Uterus (tissue), 3 donors: ENCODE measurements at regions not wholly inside any gene's neighbourhood (a gene's known extent, or its start where the extent isn't known, plus 50 kb on each side); places are given as distances from the start of the nearest gene placed in this dataset.
"Not testable (repeated sequence)": the region's sequence is repeated elsewhere in the genome, so short reads cannot be mapped to it uniquely, and the experiment has no call there.

Source experiments
- DNase-seq, 2 donors: peaks; one replicate each; pipeline ENCODE4 v3.0.0-alpha.2; 2019 to 2020
- H3K27ac ChIP-seq, 2 donors: fragments of 200-600 bp; sonication (generic); 1 replicate in 1 of 2; 2 replicates in 1 of 2; pipeline ENCODE4 v1.5.1; 2016 to 2018
- H3K27me3 ChIP-seq, 2 donors: fragments of 200-600 bp; sonication (generic); one replicate each; pipeline ENCODE4 v1.5.1; 2018 to 2019; ENCODE audit warnings: control low read depth in 1 of 2
- H3K36me3 ChIP-seq, 2 donors: fragments of 200-600 bp; sonication (generic); one replicate each; pipeline ENCODE4 v1.5.1; 2019; ENCODE audit warnings: control low read depth in 1 of 2
- H3K4me1 ChIP-seq, 2 donors: fragments of 200-600 bp; sonication (generic); one replicate each; pipeline ENCODE4 v1.5.1; 2018 to 2019; ENCODE audit warnings: control low read depth in 1 of 2
- H3K4me3 ChIP-seq, 2 donors: fragments of 200-600 bp; sonication (generic); 1 replicate in 1 of 2; 2 replicates in 1 of 2; pipeline ENCODE4 v1.5.1; 2018 to 2019; ENCODE audit warnings: mild to moderate bottlenecking in 1 of 2
- H3K9me3 ChIP-seq, 2 donors: fragments of 200-600 bp; sonication (generic); one replicate each; pipeline ENCODE4 v1.5.1; 2019; ENCODE audit warnings: control low read depth in 1 of 2
- CTCF ChIP-seq, 4 experiments: fragments of 200-600 bp in 2 of 4; fragments of 450-650 bp in 2 of 4; sonication (generic) in 2 of 4; IDR thresholded peaks; one replicate each; pipeline ENCODE4 v1.5.1; 2016 to 2019; ENCODE audit warnings: antibody characterized with exemption in 4 of 4, mild to moderate bottlenecking in 2 of 4, moderate library complexity in 1 of 4
- POLR2A ChIP-seq, 2 donors: fragments of 450-650 bp; IDR thresholded peaks; one replicate each; pipeline ENCODE4 v1.6.1; 2016; ENCODE audit warnings: antibody characterized with exemption in 2 of 2, mild to moderate bottlenecking in 1 of 2, moderate library complexity in 1 of 2
- intact Hi-C: fragments of 100-400 bp; cut with DNase I; formaldehyde crosslinking; loops from one replicate; pipeline ENCODE4 v1.15.1; 2023; ENCODE audit warnings: low total_unique reads
- donor health status: DM: yes; HTN: yes; CAD: no.

DNA sequence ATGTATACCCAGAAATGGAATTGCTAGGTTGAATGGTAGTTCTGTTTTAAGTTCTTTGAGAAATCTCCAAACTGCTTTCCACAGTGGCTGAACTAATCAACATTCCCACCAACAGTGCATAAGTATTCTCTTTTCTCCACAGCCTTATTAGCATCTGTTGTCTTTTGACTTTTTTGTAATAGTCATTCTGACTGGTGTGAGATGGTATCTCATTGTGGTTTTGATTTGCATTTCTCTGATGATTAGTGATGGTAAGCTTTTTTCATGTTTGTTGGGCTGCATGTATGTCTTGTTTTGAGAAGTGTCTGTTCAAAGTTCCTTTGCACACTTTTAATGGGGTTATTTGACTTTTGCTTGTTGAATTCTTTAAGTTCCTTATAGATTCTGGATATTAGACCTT, 52.4 kb upstream of the EHHADH start:
- intact Hi-C loops, H3K27ac ChIP-seq, H3K27me3 ChIP-seq, DNase-seq, H3K4me1 ChIP-seq, H3K4me3 ChIP-seq, H3K36me3 ChIP-seq: not testable (repeated sequence)
- H3K9me3 ChIP-seq = peaks cover 0 to 11% of the 10 kb centered on the region in 2 donors

DNA sequence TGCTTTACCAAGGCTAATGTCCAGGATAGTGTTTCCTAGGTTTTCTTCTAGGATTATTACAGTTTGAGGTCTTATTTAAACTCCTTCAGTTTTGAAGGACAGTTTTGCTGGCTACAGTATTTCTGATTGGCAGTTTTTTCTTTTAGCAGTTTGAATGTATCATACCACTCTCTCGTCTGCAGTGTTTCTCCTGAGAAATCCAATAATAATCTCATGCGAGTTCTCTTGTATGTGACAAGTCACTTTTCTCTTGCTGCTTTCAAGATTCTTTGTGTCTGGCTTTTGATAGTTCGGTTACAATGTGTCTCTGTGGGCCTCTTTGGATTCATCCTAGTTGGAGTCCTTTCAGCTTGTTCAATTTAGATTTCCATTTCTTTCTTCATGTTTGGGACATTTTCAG, 53.0 kb upstream of the EHHADH start:
- Histone ChIP-seq H3K4me1 (no peaks in the 10 kb centered on the region), H3K27me3 (no peaks in the 10 kb centered on the region), H3K27ac (no peak overlapping the region), H3K36me3 (no peaks in the 10 kb centered on the region), H3K4me3 (no peak overlapping the region), H3K9me3 (peaks cover 0 to 11% of the 10 kb centered on the region in 2 donors)
- intact Hi-C loops = no loop called here
- no peak for TF ChIP-seq CTCF (IDR thresholded peaks at IDR 0.05)
- TF ChIP-seq POLR2A (IDR thresholded peaks at IDR 0.05) = no peak
- DNase-seq = no peak

DNA sequence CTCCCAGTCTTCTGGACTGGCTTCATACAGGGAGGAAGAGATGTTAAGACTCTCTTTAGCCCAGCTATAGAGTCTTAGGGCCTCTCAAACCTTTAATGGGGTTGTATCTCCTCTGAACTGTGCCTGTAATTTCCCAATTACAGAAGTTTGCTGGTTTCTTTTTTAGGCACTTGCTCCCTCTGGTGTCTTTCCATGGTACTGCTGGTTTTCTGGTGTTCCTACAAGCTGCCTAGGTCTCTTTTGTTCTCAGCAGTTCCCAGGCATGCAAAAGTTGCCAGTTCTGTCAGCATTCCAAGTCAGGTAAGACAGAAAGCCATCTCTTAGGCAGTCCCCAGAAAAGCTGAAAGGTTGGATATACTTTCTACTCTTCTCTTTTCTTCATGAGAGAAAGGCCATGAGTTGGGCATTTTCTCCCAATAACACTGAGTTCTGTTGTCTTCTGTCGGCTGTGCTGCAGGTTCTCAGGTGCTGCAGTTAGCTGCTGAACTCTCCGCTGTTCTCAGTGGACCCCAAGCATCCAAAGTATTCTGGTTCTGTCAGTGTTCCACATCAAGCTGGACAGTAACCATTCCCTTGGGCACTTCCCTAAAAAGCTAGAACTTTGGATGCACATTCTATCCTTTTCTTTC, 54.4 kb upstream of the EHHADH start:
- Histone ChIP-seq H3K27me3 (no peaks in the 10 kb centered on the region), H3K4me1 (no peaks in the 10 kb centered on the region), H3K27ac (no peak overlapping the region), H3K9me3 (peaks cover 0 to 11% of the 10 kb centered on the region in 2 donors), H3K36me3 (no peaks in the 10 kb centered on the region), H3K4me3 (no peak overlapping the region)
- no peak for TF ChIP-seq POLR2A (IDR thresholded peaks at IDR 0.05)
- peak in 1 of 4 experiments; percentile 10 for TF ChIP-seq CTCF (IDR thresholded peaks at IDR 0.05)
- no peak for DNase-seq
- intact Hi-C loops = no loop called here

GRCh38 chr3:185309302-185309701, 53.6 kb upstream of the MAP3K13 start:
- H3K36me3 ChIP-seq = no peaks in the 10 kb centered on the region
- no peaks in the 10 kb centered on the region for H3K4me1 ChIP-seq
- H3K4me3 ChIP-seq = no peak overlapping the region
- H3K9me3 ChIP-seq = peaks cover 0 to 11% of the 10 kb centered on the region in 2 donors
- intact Hi-C loops = no loop called here
- no peaks in the 10 kb centered on the region for H3K27me3 ChIP-seq
- no peak overlapping the region for H3K27ac ChIP-seq
- no peak for TF ChIP-seq CTCF (IDR thresholded peaks at IDR 0.05)
- TF ChIP-seq POLR2A (IDR thresholded peaks at IDR 0.05) = no peak
- DNase-seq = no peak

DNA sequence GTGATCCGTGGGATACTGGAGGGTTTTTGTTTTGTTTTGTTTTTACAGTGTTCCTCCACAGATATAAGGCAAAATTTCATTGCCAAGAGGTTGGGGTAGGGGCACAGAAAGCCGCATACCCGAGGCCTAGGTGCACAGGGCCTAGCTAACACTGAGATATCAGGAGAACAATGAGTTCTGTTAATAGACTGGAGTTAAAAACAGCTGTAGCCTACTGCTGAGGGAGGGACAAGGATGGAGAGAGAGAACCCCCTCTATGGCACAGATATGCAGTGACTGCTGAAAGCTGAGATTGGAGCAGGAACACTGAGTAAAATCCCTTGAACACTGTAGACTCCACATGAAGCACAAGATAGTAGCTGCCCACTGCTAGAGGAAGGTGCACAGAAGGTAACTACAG, 53.1 kb upstream of the MAP3K13 start:
- Histone ChIP-seq H3K27ac (no peak overlapping the region), H3K36me3 (no peaks in the 10 kb centered on the region), H3K9me3 (peaks cover 0 to 11% of the 10 kb centered on the region in 2 donors), H3K27me3 (no peaks in the 10 kb centered on the region), H3K4me3 (no peak overlapping the region), H3K4me1 (no peaks in the 10 kb centered on the region)
- TF ChIP-seq CTCF (IDR thresholded peaks at IDR 0.05) (no peak), POLR2A (IDR thresholded peaks at IDR 0.05) (no peak)
- DNase-seq = no peak
- intact Hi-C loops = no loop called here

DNA sequence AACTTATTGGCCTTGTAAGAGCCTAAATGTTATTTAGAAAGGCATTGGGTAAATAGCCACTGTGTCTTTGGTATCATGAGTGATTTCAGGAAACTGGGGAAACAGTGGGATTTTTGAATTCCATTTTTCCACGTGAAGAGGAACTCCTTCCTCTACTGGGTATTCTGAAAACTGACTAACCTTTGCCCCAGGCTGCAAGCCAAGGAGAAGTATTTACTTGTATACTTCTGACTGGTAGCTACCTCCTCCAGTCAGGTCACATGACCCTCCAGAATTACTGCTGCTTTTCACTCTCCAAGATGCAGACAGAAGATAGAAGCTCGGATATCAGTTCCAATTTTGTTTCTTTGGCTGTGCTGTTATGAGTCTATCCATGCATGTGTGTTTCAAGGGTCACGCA, 50.9 kb upstream of the MAP3K13 start:
- H3K4me3 ChIP-seq = no peak overlapping the region
- no peak overlapping the region for H3K27ac ChIP-seq
- DNase-seq = no peak
- no peaks in the 10 kb centered on the region for H3K27me3 ChIP-seq
- TF ChIP-seq CTCF (IDR thresholded peaks at IDR 0.05) (no peak), POLR2A (IDR thresholded peaks at IDR 0.05) (no peak)
- H3K36me3 ChIP-seq = no peaks in the 10 kb centered on the region
- intact Hi-C loops = no loop called here
- H3K4me1 ChIP-seq = no peaks in the 10 kb centered on the region
- peaks cover 0 to 11% of the 10 kb centered on the region in 2 donors for H3K9me3 ChIP-seq
